GM10248 (cell line): ENCODE measurements at regions not wholly inside any gene's neighbourhood (a gene's known extent, or its start where the extent isn't known, plus 50 kb on each side); places are given as distances from the start of the nearest gene placed in this dataset.
"Not testable (repeated sequence)": the region's sequence is repeated elsewhere in the genome, so short reads cannot be mapped to it uniquely, and the experiment has no call there.

Experiments used
- CTCF ChIA-PET: fragments of 300-600 bp; sonication (Branson Sonifier 250); formaldehyde crosslinking; extraction: SDS; loops from one replicate; lab custom pipeline; 2021; ENCODE audit warnings: antibody characterized with exemption; lab: Yijun Ruan, JAX
- POLR2A ChIA-PET: fragments of 350-650 bp; sonication (Branson Sonifier 250); formaldehyde crosslinking; extraction: SDS; loops from one replicate; lab custom pipeline; 2020; ENCODE audit warnings: antibody characterized with exemption; lab: Yijun Ruan, JAX
- DNase-seq: peaks from one replicate; pipeline ENCODE4 v3.0.0; 2012; ENCODE audit errors: extremely low spot score
- TF ChIP-seq, protein P1 (sequence below): IDR thresholded peaks from 2 replicates; pipeline ENCODE4 v1.5.1; 2012; ENCODE audit warnings: mild to moderate bottlenecking, low read depth; ENCODE audit errors: extremely low read depth, missing control alignments, control extremely low read depth

GRCh38 chr1:213539464-213539863, 448.3 kb upstream of the PROX1 start:
- TF ChIP-seq, protein P1, sequence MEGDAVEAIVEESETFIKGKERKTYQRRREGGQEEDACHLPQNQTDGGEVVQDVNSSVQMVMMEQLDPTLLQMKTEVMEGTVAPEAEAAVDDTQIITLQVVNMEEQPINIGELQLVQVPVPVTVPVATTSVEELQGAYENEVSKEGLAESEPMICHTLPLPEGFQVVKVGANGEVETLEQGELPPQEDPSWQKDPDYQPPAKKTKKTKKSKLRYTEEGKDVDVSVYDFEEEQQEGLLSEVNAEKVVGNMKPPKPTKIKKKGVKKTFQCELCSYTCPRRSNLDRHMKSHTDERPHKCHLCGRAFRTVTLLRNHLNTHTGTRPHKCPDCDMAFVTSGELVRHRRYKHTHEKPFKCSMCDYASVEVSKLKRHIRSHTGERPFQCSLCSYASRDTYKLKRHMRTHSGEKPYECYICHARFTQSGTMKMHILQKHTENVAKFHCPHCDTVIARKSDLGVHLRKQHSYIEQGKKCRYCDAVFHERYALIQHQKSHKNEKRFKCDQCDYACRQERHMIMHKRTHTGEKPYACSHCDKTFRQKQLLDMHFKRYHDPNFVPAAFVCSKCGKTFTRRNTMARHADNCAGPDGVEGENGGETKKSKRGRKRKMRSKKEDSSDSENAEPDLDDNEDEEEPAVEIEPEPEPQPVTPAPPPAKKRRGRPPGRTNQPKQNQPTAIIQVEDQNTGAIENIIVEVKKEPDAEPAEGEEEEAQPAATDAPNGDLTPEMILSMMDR, result no peak
- no peak for DNase-seq
- CTCF ChIA-PET, result no interaction called here
- POLR2A ChIA-PET, result no interaction called here

DNA sequence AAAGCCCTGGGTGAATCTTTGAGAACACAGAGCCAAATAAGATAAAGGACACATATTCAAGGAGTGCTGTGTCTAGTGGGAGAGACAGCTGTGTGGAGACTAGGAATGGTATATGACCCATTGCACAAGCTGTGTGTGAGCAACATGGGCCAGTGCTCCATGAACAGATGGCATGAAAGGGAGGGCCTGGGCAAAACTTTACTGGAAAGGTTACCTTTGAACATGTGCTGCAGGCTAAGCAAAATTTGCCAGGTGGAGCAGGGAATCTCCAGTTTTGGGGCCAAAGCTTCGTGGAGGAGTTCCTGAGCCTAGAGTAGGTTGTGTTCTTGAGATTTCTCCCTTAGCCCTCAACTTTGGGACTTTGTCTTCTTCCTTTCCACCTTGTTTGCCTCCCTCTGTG, 446.1 kb upstream of the PROX1 start:
- TF ChIP-seq, protein P1, result no peak
- no peak for DNase-seq
- ChIA-PET CTCF (no interaction called here), POLR2A (no interaction called here)

DNA sequence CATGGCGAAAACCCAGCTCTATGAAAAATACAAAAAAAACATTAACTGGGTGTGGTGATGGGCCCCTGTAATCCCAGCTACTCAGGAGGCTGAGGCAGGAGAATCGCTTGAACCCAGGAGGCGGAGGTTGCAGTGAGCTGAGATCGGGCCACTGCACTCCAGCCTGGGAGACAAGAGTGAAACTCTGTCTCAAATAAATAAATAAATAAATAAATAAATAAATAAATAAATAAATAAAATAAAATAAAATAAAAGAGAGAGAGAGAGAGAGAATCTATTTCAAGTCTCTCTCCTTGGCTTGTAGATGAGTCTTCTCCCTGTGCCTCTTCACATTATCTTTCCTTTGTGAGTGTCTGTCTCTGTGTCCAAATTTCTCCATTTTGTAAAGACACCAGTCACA, 442.6 kb upstream of the PROX1 start:
- POLR2A ChIA-PET, DNase-seq, CTCF ChIA-PET: not testable (repeated sequence)

GRCh38 chr1:213549982-213550381, 437.8 kb upstream of the PROX1 start:
- DNase-seq, result no peak
- ChIA-PET CTCF (no interaction called here), POLR2A (no interaction called here)
- TF ChIP-seq, protein P1, result no peak

GRCh38 chr1:213550804-213551203, 437.0 kb upstream of the PROX1 start:
- DNase-seq, result no peak
- POLR2A ChIA-PET, result no interaction called here
- CTCF ChIA-PET, result no interaction called here
- TF ChIP-seq, protein P1, result no peak

GRCh38 chr1:213552045-213552444, 435.7 kb upstream of the PROX1 start:
- TF ChIP-seq, protein P1, result no peak
- DNase-seq, result no peak
- CTCF ChIA-PET, result no interaction called here
- POLR2A ChIA-PET, result no interaction called here

DNA sequence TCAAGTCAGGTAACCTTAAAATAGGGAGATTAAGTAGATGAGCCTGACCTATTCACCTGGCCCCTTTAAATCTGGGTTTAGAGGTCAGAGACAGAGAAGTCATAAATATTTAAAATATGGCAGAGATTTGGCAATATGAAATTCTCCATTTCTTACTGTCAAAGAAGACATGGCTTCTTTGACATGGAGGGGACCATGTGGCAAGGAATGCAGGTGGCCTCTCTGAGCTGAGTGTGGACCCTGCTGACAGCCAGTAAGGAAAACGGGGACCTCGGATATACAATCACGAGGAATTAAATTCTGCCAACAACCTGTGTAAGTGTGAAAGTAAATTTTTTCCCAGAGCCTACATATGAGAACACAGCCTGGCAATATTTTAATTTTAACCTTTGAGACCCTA, 427.5 kb upstream of the PROX1 start:
- DNase-seq, result no peak
- CTCF ChIA-PET, result no interaction called here
- TF ChIP-seq, protein P1, result no peak
- POLR2A ChIA-PET, result no interaction called here
